NCI-H345 treated with DMSO at 0.1 percent for 48 hours (cell line): ENCODE measurements at regions not wholly inside any gene's neighbourhood (a gene's known extent, or its start where the extent isn't known, plus 50 kb on each side); places are given as distances from the start of the nearest gene placed in this dataset.

Experiments used
- DNase-seq: peaks from one replicate; lab custom pipeline; 2025; ENCODE audit not compliant: unreplicated experiment; lab: John Stamatoyannopoulos, UW

GRCh38 chr5:73339711-73340110 lies 108.9 kb downstream of the FOXD1 start:
- DNase-seq, result no peak

- no peak for DNase-seq
These were observed 109.5 kb downstream of the FOXD1 start for GRCh38 chr5:73339051-73339575.

- DNase-seq, result peak; percentile 62
These were observed 110.1 kb downstream of the FOXD1 start for GRCh38 chr5:73338256-73339050.

- no peak for DNase-seq
These were observed 110.9 kb downstream of the FOXD1 start for GRCh38 chr5:73337586-73338255.

GRCh38 chr5:73336366-73336765 lies 112.2 kb downstream of the FOXD1 start:
- DNase-seq, result no peak

GRCh38 chr5:73333944-73334703 lies 114.5 kb downstream of the FOXD1 start:
- no peak for DNase-seq

GRCh38 chr5:73330613-73331012 lies 118.0 kb downstream of the FOXD1 start:
- DNase-seq, result no peak

GRCh38 chr5:73328640-73329039 lies 119.9 kb downstream of the FOXD1 start:
- DNase-seq, result no peak

- no peak for DNase-seq
These were observed 120.6 kb downstream of the FOXD1 start for GRCh38 chr5:73327908-73328455.

GRCh38 chr5:73325546-73325945 lies 123.0 kb downstream of the FOXD1 start:
- DNase-seq, result no peak

- DNase-seq, result no peak
These were observed 125.1 kb downstream of the FOXD1 start for GRCh38 chr5:73323466-73323865.

- no peak for DNase-seq
These were observed 126.0 kb downstream of the FOXD1 start for GRCh38 chr5:73322437-73323076.

GRCh38 chr5:73321757-73322436 lies 126.7 kb downstream of the FOXD1 start:
- no peak for DNase-seq

- DNase-seq, result no peak
These were observed 129.5 kb downstream of the FOXD1 start for GRCh38 chr5:73319036-73319435.

- no peak for DNase-seq
These were observed 130.3 kb downstream of the FOXD1 start for GRCh38 chr5:73318308-73318719.

GRCh38 chr5:73317523-73317922 lies 131.1 kb downstream of the FOXD1 start:
- DNase-seq, result no peak

- DNase-seq, result no peak
These were observed 134.0 kb downstream of the FOXD1 start for GRCh38 chr5:73314395-73315257.

- DNase-seq, result no peak
These were observed 135.6 kb downstream of the FOXD1 start for GRCh38 chr5:73312872-73313510.
